HEK293 (cell line): ENCODE measurements at regions not wholly inside any gene's neighbourhood (a gene's known extent, or its start where the extent isn't known, plus 50 kb on each side); places are given as distances from the start of the nearest gene placed in this dataset.

Source experiments
- GLI4 ChIP-seq: fragments of 450-650 bp; formaldehyde crosslinking; IDR thresholded peaks from 2 replicates; pipeline ENCODE4 v1.5.1; 2016; ENCODE audit warnings: missing biosample characterization, missing genetic modification characterization
- ZBTB1 ChIP-seq: fragments of 450-650 bp; formaldehyde crosslinking; IDR thresholded peaks from 2 replicates; pipeline ENCODE4 v1.5.1; 2016; ENCODE audit warnings: missing biosample characterization, missing genetic modification characterization
- ZBTB7A ChIP-seq: fragments of 450-650 bp; formaldehyde crosslinking; IDR thresholded peaks from 2 replicates; pipeline ENCODE4 v1.5.1; 2016; ENCODE audit warnings: low read depth, missing biosample characterization, missing genetic modification characterization
- ZNF292 ChIP-seq: fragments of 450-650 bp; formaldehyde crosslinking; IDR thresholded peaks from 2 replicates; pipeline ENCODE4 v1.5.1; 2016; ENCODE audit warnings: low read depth, missing biosample characterization, missing genetic modification characterization, borderline replicate concordance
- ZNF514 ChIP-seq: fragments of 450-650 bp; formaldehyde crosslinking; IDR thresholded peaks from 2 replicates; pipeline ENCODE4 v1.5.1; 2016; ENCODE audit warnings: missing biosample characterization, missing genetic modification characterization
- ZNF768 ChIP-seq: fragments of 450-650 bp; formaldehyde crosslinking; IDR thresholded peaks from 2 replicates; pipeline ENCODE4 v1.5.1; 2018; ENCODE audit warnings: missing biosample characterization, mild to moderate bottlenecking, missing genetic modification characterization
- ZNF777 ChIP-seq: fragments of 450-650 bp; formaldehyde crosslinking; IDR thresholded peaks from 2 replicates; pipeline ENCODE4 v1.5.1; 2017; ENCODE audit warnings: missing biosample characterization, missing genetic modification characterization, borderline replicate concordance
- TF ChIP-seq, protein P1 (sequence below): fragments of 450-650 bp; formaldehyde crosslinking; IDR thresholded peaks from 2 replicates; pipeline ENCODE4 v1.5.1; 2016; ENCODE audit warnings: missing biosample characterization, missing genetic modification characterization
- TF ChIP-seq, protein P2 (sequence below): fragments of 450-650 bp; formaldehyde crosslinking; conservative IDR thresholded peaks from 2 replicates; pipeline ENCODE4 v1.5.1; 2016; ENCODE audit warnings: low read depth, missing biosample characterization, missing genetic modification characterization
- TF ChIP-seq, protein P3 (sequence below): fragments of 450-650 bp; formaldehyde crosslinking; IDR thresholded peaks from 2 replicates; pipeline ENCODE4 v1.5.1; 2016; ENCODE audit warnings: missing biosample characterization, missing genetic modification characterization
- TF ChIP-seq, protein P4 (sequence below): fragments of 450-650 bp; formaldehyde crosslinking; optimal IDR thresholded peaks from 2 replicates; pipeline ENCODE3; 2016; ENCODE audit warnings: missing biosample characterization, mild to moderate bottlenecking, missing genetic modification characterization
- TF ChIP-seq, protein P5 (sequence below): fragments of 450-650 bp; formaldehyde crosslinking; IDR thresholded peaks from 2 replicates; pipeline ENCODE4 v1.5.1; 2016; ENCODE audit warnings: missing biosample characterization, missing genetic modification characterization
- TF ChIP-seq, protein P6 (sequence below): fragments of 450-650 bp; formaldehyde crosslinking; IDR thresholded peaks from 2 replicates; pipeline ENCODE4 v1.5.1; 2016; ENCODE audit warnings: missing biosample characterization, missing genetic modification characterization, borderline replicate concordance

DNA sequence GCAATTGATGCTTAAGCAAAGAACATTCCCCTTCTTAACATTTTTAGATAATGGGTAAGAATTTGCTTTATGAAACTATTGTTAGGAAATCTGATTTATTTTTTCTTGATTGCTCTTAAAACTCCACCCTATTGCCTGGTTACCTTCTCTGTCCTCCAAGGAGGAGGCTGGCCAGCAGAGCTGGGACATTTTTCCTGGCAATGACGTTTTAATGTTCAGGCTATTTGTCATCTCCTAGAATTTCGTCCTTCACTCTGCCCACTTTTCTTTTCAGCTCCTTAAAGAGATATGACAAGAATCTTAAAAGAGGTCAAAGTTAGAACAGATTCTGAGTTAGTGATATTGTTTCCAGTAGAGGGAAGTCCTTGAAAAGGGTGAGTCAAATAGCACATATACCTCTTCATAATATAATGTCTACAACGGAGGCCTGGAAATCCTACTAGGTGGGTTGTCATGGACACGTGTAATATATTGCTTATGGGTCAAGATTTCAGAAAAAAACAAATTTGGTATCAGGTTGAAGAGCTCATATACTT is 141.0 kb downstream of the CMPK2 start:
- TF ChIP-seq, protein P1, sequence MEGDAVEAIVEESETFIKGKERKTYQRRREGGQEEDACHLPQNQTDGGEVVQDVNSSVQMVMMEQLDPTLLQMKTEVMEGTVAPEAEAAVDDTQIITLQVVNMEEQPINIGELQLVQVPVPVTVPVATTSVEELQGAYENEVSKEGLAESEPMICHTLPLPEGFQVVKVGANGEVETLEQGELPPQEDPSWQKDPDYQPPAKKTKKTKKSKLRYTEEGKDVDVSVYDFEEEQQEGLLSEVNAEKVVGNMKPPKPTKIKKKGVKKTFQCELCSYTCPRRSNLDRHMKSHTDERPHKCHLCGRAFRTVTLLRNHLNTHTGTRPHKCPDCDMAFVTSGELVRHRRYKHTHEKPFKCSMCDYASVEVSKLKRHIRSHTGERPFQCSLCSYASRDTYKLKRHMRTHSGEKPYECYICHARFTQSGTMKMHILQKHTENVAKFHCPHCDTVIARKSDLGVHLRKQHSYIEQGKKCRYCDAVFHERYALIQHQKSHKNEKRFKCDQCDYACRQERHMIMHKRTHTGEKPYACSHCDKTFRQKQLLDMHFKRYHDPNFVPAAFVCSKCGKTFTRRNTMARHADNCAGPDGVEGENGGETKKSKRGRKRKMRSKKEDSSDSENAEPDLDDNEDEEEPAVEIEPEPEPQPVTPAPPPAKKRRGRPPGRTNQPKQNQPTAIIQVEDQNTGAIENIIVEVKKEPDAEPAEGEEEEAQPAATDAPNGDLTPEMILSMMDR (tag by site-specific recombination): no peak
- TF ChIP-seq GLI4 (tag by site-specific recombination) (no peak), ZBTB7A (no peak), ZBTB1 (tag by site-specific recombination) (no peak), ZNF768 (tag by site-specific recombination) (no peak), ZNF292 (tag by site-specific recombination) (no peak), ZNF514 (tag by site-specific recombination) (no peak), ZNF777 (no peak)
- TF ChIP-seq, protein P2, sequence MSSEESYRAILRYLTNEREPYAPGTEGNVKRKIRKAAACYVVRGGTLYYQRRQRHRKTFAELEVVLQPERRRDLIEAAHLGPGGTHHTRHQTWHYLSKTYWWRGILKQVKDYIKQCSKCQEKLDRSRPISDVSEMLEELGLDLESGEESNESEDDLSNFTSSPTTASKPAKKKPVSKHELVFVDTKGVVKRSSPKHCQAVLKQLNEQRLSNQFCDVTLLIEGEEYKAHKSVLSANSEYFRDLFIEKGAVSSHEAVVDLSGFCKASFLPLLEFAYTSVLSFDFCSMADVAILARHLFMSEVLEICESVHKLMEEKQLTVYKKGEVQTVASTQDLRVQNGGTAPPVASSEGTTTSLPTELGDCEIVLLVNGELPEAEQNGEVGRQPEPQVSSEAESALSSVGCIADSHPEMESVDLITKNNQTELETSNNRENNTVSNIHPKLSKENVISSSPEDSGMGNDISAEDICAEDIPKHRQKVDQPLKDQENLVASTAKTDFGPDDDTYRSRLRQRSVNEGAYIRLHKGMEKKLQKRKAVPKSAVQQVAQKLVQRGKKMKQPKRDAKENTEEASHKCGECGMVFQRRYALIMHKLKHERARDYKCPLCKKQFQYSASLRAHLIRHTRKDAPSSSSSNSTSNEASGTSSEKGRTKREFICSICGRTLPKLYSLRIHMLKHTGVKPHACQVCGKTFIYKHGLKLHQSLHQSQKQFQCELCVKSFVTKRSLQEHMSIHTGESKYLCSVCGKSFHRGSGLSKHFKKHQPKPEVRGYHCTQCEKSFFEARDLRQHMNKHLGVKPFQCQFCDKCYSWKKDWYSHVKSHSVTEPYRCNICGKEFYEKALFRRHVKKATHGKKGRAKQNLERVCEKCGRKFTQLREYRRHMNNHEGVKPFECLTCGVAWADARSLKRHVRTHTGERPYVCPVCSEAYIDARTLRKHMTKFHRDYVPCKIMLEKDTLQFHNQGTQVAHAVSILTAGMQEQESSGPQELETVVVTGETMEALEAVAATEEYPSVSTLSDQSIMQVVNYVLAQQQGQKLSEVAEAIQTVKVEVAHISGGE: no peak
- TF ChIP-seq, protein P3, sequence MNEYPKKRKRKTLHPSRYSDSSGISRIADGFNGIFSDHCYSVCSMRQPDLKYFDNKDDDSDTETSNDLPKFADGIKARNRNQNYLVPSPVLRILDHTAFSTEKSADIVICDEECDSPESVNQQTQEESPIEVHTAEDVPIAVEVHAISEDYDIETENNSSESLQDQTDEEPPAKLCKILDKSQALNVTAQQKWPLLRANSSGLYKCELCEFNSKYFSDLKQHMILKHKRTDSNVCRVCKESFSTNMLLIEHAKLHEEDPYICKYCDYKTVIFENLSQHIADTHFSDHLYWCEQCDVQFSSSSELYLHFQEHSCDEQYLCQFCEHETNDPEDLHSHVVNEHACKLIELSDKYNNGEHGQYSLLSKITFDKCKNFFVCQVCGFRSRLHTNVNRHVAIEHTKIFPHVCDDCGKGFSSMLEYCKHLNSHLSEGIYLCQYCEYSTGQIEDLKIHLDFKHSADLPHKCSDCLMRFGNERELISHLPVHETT: no peak
- TF ChIP-seq, protein P4, sequence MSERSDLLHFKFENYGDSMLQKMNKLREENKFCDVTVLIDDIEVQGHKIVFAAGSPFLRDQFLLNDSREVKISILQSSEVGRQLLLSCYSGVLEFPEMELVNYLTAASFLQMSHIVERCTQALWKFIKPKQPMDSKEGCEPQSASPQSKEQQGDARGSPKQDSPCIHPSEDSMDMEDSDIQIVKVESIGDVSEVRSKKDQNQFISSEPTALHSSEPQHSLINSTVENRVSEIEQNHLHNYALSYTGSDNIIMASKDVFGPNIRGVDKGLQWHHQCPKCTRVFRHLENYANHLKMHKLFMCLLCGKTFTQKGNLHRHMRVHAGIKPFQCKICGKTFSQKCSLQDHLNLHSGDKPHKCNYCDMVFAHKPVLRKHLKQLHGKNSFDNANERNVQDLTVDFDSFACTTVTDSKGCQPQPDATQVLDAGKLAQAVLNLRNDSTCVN (tag by site-specific recombination): no peak
- TF ChIP-seq, protein P5, sequence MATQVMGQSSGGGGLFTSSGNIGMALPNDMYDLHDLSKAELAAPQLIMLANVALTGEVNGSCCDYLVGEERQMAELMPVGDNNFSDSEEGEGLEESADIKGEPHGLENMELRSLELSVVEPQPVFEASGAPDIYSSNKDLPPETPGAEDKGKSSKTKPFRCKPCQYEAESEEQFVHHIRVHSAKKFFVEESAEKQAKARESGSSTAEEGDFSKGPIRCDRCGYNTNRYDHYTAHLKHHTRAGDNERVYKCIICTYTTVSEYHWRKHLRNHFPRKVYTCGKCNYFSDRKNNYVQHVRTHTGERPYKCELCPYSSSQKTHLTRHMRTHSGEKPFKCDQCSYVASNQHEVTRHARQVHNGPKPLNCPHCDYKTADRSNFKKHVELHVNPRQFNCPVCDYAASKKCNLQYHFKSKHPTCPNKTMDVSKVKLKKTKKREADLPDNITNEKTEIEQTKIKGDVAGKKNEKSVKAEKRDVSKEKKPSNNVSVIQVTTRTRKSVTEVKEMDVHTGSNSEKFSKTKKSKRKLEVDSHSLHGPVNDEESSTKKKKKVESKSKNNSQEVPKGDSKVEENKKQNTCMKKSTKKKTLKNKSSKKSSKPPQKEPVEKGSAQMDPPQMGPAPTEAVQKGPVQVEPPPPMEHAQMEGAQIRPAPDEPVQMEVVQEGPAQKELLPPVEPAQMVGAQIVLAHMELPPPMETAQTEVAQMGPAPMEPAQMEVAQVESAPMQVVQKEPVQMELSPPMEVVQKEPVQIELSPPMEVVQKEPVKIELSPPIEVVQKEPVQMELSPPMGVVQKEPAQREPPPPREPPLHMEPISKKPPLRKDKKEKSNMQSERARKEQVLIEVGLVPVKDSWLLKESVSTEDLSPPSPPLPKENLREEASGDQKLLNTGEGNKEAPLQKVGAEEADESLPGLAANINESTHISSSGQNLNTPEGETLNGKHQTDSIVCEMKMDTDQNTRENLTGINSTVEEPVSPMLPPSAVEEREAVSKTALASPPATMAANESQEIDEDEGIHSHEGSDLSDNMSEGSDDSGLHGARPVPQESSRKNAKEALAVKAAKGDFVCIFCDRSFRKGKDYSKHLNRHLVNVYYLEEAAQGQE (tag by site-specific recombination): no peak
- TF ChIP-seq, protein P6, sequence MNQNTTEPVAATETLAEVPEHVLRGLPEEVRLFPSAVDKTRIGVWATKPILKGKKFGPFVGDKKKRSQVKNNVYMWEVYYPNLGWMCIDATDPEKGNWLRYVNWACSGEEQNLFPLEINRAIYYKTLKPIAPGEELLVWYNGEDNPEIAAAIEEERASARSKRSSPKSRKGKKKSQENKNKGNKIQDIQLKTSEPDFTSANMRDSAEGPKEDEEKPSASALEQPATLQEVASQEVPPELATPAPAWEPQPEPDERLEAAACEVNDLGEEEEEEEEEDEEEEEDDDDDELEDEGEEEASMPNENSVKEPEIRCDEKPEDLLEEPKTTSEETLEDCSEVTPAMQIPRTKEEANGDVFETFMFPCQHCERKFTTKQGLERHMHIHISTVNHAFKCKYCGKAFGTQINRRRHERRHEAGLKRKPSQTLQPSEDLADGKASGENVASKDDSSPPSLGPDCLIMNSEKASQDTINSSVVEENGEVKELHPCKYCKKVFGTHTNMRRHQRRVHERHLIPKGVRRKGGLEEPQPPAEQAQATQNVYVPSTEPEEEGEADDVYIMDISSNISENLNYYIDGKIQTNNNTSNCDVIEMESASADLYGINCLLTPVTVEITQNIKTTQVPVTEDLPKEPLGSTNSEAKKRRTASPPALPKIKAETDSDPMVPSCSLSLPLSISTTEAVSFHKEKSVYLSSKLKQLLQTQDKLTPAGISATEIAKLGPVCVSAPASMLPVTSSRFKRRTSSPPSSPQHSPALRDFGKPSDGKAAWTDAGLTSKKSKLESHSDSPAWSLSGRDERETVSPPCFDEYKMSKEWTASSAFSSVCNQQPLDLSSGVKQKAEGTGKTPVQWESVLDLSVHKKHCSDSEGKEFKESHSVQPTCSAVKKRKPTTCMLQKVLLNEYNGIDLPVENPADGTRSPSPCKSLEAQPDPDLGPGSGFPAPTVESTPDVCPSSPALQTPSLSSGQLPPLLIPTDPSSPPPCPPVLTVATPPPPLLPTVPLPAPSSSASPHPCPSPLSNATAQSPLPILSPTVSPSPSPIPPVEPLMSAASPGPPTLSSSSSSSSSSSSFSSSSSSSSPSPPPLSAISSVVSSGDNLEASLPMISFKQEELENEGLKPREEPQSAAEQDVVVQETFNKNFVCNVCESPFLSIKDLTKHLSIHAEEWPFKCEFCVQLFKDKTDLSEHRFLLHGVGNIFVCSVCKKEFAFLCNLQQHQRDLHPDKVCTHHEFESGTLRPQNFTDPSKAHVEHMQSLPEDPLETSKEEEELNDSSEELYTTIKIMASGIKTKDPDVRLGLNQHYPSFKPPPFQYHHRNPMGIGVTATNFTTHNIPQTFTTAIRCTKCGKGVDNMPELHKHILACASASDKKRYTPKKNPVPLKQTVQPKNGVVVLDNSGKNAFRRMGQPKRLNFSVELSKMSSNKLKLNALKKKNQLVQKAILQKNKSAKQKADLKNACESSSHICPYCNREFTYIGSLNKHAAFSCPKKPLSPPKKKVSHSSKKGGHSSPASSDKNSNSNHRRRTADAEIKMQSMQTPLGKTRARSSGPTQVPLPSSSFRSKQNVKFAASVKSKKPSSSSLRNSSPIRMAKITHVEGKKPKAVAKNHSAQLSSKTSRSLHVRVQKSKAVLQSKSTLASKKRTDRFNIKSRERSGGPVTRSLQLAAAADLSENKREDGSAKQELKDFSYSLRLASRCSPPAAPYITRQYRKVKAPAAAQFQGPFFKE (tag by site-specific recombination): no peak
